H1 (cell line): ENCODE measurements at regions not wholly inside any gene's neighbourhood (a gene's known extent, or its start where the extent isn't known, plus 50 kb on each side); places are given as distances from the start of the nearest gene placed in this dataset.

Source experiments
- CBX8 ChIP-seq: fragments of 300-800, 300-1000 bp; sonication (generic); IDR thresholded peaks from 2 replicates; pipeline ENCODE4 v1.7.1; 2016; ENCODE audit warnings: low read depth, low read length, borderline replicate concordance
- CTCF ChIP-seq, 3 experiments: IDR thresholded peaks; 1 replicate in 2 of 3; 2 replicates in 1 of 3; pipeline versions ENCODE4 v1.5.1 to v1.6.1; 2011; ENCODE audit warnings: low read length in 3 of 3, mild to moderate bottlenecking in 3 of 3, inconsistent platforms in 2 of 3, low read depth in 1 of 3, moderate library complexity in 1 of 3; ENCODE audit not compliant: insufficient read depth in 1 of 3; ENCODE audit errors: control extremely low read depth in 1 of 3
- GTF2F1 ChIP-seq: IDR thresholded peaks from 2 replicates; pipeline ENCODE4 v1.6.1; 2012; ENCODE audit warnings: low read depth, low read length, improper control_type of control experiment, borderline replicate concordance
- RXRA ChIP-seq: IDR thresholded peaks from 2 replicates; pipeline ENCODE4 v1.6.1; 2011; ENCODE audit warnings: low read depth, mild to moderate bottlenecking, low read length, moderate library complexity; ENCODE audit not compliant: insufficient read depth
- TAF7 ChIP-seq: optimal IDR thresholded peaks from 2 replicates; pipeline ENCODE3; 2011; ENCODE audit warnings: low read depth, mild to moderate bottlenecking, inconsistent platforms, low read length, moderate library complexity, borderline replicate concordance
- ZNF274 ChIP-seq: IDR thresholded peaks from 2 replicates; pipeline ENCODE4 v1.7.0; 2012; ENCODE audit warnings: low read length, borderline replicate concordance; ENCODE audit errors: extremely low read depth

- TF ChIP-seq CTCF (IDR thresholded peaks at IDR 0.05; ENCODE audit: control extremely low read depth in 1 of 3, insufficient read depth in 1 of 3, low read depth in 1 of 3, low read length in 3 of 3) (no peak), ZNF274 (no peak), TAF7 (no peak), RXRA (no peak), GTF2F1 (no peak), CBX8 (no peak)
Measured at GRCh38 chr10:42976351-42977031, 100.4 kb upstream of the RET start (continued).
